ENCODE measurements at regions not wholly inside any gene's neighbourhood (a gene's known extent, or its start where the extent isn't known, plus 50 kb on each side); places are given as distances from the start of the nearest gene placed in this dataset.

GRCh38 chr9:135015565-135015964 lies 71.9 kb upstream of the OLFM1 start:
- intact Hi-C loops (cut with DNase I) = no loop called here
- 44% methylated on average over 6 of the region's 6 CpGs for WGBS (ENCODE audit: insufficient coverage, low coverage, low lambda C conversion rate, missing lambda C conversion rate)
- no peaks in the 10 kb centered on the region for H3K36me3 ChIP-seq
- TF ChIP-seq CTCF (IDR thresholded peaks at IDR 0.05) (no peak), POLR2A (IDR thresholded peaks at IDR 0.05) (no peak)
- DNase-seq (no peak), ATAC-seq (no peak)
- no peaks in the 10 kb centered on the region for H3K27me3 ChIP-seq
- no peak overlapping the region for H3K4me3 ChIP-seq
- no peak overlapping the region for H3K27ac ChIP-seq
- no peaks in the 10 kb centered on the region for H3K9me3 ChIP-seq
- H3K4me1 ChIP-seq = no peaks in the 10 kb centered on the region

GRCh38 chr9:135016037-135016640 lies 71.3 kb upstream of the OLFM1 start:
- ATAC-seq (no peak), DNase-seq (no peak)
- Histone ChIP-seq H3K4me1 (no peaks in the 10 kb centered on the region), H3K9me3 (no peaks in the 10 kb centered on the region), H3K36me3 (no peaks in the 10 kb centered on the region), H3K27ac (no peak overlapping the region), H3K27me3 (no peaks in the 10 kb centered on the region), H3K4me3 (no peak overlapping the region)
- WGBS (ENCODE audit: insufficient coverage, low coverage, low lambda C conversion rate, missing lambda C conversion rate) = 56% methylated on average over 14 of the region's 14 CpGs
- TF ChIP-seq POLR2A (IDR thresholded peaks at IDR 0.05) = no peak
- TF ChIP-seq CTCF (IDR thresholded peaks at IDR 0.05) = no peak
- intact Hi-C loops (cut with DNase I) = no loop called here

GRCh38 chr9:135016876-135017275 lies 70.6 kb upstream of the OLFM1 start:
- no peak overlapping the region for H3K27ac ChIP-seq
- H3K4me1 ChIP-seq = no peaks in the 10 kb centered on the region
- ATAC-seq = no peak
- no peaks in the 10 kb centered on the region for H3K36me3 ChIP-seq
- 0% methylated on average over 1 of the region's 10 CpGs for WGBS (ENCODE audit: insufficient coverage, low coverage, low lambda C conversion rate, missing lambda C conversion rate)
- no peak for DNase-seq
- H3K27me3 ChIP-seq = no peaks in the 10 kb centered on the region
- intact Hi-C loops (cut with DNase I) = no loop called here
- H3K4me3 ChIP-seq = no peak overlapping the region
- no peak for TF ChIP-seq POLR2A (IDR thresholded peaks at IDR 0.05)
- TF ChIP-seq CTCF (IDR thresholded peaks at IDR 0.05) = no peak
- H3K9me3 ChIP-seq = no peaks in the 10 kb centered on the region

- Histone ChIP-seq H3K9me3 (no peaks in the 10 kb centered on the region), H3K4me3 (no peak overlapping the region), H3K27me3 (no peaks in the 10 kb centered on the region), H3K36me3 (no peaks in the 10 kb centered on the region), H3K4me1 (no peaks in the 10 kb centered on the region), H3K27ac (no peak overlapping the region)
- intact Hi-C loops (cut with DNase I) = no loop called here
- TF ChIP-seq CTCF (IDR thresholded peaks at IDR 0.05) (no peak), POLR2A (IDR thresholded peaks at IDR 0.05) (no peak)
- no peak for ATAC-seq
- WGBS (ENCODE audit: insufficient coverage, low coverage, low lambda C conversion rate, missing lambda C conversion rate) = 42% methylated on average over 4 of the region's 4 CpGs
- DNase-seq = no peak
Measured at GRCh38 chr9:135017899-135018298, 69.6 kb upstream of the OLFM1 start.
